Stimulated activated CD4-positive, alpha-beta T cell treated with anti-CD3 and anti-CD28 coated beads, Interleukin-15, amount 100 ng/mL, for 48 hours (primary cell): ENCODE measurements at regions not wholly inside any gene's neighbourhood (a gene's known extent, or its start where the extent isn't known, plus 50 kb on each side); places are given as distances from the start of the nearest gene placed in this dataset.
"Not testable (repeated sequence)": the region's sequence is repeated elsewhere in the genome, so short reads cannot be mapped to it uniquely, and the experiment has no call there.

Source experiments
- DNase-seq, 2 donors: peaks; one replicate each; pipeline ENCODE4 v3.0.0-alpha.2; 2020; ENCODE audit warnings: low read depth in 2 of 2

DNA sequence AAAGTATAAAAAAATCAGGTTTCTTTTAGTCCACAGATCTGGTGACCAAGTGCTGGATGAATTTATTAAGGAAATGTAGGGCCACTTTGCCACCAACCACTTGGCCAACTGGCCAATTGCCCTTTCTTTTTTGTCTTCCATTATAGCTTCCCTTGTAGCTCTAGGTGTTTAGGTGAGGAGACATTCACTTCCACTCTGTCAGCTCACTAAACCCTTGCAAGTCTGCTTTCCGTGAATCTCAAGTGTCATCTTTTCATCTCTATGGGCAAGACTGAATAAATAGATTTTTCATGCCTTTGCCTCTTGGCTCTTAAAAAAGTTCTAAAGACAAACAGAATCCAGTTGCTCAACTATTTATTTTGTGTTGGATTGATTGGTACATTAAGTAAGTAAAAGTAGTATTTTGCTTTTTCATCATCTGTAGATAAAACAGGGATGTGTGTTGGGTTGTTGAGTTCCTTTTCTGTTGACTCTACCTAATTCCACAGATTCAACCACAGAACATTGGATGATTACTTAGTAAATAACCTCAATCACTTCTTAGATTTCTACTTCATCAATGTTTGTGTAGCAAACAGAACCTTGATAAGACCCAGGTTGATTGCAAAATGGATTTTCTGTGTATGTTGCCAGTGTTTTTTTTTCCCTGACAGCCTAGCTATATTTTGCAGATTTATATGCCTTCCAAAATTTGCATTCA is 68.1 kb upstream of the GRXCR1 start:
- DNase-seq = no peak

DNA sequence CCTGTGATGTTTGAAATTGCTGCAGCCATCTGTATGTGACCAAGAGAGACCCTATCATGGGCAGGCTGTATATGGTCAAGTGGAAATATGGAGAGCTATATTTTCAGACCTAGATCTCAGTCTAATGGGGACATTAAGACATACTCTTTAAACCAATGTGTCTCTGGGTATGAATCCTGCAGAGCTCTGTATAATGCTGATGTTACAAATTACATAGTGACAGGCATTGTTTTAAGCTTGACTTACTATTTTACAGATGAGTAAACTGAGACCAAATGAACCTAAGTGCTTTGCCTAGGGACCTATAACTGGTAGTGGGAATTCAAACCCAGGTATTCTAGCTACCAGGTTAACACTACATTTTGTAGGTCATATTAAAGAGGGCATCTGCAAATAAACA is 71.3 kb upstream of the GRXCR1 start:
- DNase-seq = no peak

DNA sequence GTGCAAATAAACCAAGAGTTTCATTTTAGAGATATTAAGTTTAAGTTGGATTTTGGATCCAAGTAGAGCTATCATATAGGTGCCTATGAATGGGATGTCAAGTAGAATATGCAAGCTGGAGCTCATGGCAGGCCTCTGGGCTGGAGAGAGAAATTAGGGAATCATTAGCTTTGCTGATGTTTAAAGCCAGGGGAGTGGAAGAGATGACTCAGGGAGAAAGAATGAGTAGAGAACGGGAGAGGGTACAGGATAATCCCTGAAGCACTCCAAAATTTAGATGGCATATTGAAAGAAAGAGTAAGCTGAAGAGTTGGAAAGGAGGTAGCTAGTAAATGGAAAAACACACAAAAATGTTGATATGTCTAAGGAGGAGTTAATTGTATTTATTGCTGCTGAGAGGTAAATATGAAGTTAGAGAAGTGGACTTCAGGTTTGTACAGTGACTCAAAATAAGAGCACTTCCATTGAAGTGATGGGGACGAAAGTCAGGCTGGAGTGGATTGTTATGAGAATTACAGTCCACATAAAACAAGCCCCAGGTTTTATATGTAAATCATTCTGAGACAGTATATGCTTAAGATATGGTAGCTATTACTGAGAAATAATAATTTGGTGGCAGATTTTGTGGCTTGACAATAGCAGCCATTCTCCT is 72.5 kb upstream of the GRXCR1 start:
- DNase-seq = no peak

DNA sequence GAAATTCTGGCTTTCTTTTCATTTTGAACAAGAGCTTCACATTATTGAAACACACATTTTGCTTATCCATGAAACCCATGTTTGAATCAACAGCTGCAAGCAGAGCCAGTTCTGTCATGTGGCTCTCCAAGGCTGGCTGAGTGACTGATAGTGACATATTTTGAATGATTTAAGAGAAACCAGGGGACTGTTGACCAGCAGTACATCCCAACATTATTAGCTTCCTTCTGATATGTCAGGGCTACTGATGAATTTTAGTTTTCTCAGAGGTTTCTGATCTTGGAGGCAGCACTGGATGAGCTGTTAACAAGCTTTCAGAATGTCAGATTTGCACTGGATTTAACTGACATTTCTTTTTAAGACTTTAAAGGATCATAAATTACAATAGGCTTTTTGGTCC is 74.6 kb upstream of the GRXCR1 start:
- DNase-seq = no peak

DNA sequence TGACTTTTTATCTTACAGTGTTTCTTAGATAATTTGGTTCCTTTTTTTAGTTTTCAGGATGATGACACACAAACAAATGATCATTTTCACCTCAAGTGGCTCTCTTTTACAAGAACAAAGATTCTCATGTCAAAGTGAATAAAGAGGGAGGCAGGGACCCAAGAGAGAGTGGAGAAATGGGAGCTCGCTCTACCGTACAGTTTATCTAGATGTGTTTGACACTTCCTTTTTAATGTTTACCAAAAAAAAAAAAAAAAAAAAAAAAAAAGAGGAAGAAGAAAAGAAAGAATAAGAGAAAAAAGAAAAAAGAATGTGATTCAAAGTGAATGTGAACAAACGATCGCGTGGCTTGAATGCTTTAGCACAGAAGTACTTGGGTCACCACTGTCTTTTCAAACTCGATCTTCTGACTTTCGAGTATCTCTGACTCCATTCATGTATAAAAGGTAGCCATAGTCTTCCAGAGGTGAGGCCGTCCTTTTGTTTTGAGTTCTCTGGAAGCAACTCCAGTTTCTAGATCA is 75.6 kb upstream of the GRXCR1 start:
- DNase-seq = no peak

DNA sequence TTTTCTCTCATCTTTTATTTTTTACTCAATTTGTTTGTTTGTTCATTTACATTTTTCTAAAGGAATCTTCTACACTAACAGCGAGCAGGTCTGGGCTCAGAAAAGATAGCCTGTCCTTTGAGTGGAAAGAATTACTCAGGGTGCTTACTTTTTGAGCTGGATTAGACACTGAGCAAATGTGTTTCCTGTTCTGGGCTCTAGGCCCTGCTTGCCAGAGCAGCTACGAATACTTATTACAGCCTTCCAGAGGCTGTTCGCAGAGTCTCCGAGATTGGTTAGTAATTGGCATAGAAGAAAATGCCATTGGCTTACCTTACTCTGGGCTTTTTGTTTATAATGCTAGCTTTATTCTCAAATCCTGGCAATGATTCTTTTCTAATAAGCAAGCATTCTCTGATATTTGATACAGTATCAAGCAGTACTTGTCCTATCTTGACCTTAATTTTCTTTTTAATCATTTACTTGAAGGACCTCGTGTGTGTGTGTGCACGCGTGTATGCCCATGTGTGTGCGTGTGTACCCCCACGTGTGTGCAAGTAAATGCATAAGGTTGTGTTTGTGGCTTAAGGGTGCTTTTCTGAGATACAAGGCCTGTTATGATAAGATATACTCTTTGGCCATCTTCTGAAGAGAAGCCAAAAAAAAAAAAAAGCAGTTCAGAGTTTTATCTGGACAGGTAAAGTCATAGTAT is 76.2 kb upstream of the GRXCR1 start:
- no peak for DNase-seq

DNA sequence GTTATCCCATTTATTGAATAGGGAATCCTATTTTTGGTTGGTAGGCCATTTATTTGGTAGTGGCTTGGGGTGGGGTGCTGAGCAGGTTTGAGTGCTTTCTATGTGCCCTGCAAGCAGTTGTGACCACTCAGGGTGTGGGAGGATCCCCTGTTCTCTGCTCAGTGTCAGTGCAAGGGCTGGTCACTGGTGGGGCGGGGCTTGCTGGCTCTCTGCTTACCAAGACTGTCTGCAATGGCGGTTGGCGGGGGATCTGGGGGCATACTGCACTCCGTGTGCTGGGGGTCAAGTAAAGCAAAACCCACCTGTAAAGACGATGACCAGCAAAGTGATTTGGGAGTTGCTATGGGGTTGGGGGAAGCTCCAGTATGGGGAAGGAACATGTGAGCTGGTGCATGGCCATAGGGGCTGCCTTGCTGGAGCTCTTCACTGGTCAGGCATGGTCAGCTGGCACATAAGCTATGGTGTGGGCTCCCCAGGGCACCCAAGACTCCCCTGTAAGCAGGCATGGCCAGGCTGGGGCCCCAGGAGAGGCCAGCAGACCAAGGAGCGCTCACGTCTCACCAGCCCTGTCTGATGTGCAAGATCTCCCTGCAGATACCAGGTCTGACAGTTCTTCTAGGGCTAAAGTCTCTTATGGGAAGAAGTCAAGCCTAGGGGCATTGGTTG is 83.0 kb upstream of the GRXCR1 start:
- DNase-seq = no peak

DNA sequence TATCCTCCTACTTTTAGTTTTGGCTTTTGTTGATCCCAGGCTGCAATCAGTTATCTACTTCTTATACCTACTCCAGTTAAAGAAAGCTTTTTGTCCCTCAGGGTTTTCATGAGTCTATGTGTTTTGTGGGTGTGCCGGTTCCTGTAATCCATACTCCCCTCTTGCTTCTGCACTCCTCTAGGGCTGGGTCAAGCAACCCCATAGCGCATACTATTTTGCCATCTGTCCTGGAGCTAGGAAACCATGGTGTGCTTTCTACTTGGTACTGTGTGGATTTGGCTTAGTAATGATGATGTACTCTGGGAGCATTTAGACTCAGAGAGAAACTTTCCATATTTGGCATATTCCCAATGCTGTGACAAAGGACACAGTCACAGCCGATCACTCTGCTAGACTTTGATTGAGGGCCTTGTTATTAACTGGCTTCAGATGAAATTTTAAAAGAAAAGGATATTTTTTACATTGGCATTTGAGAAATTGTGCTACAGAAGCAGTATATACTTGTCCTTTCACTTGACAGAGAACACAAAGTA is 86.1 kb upstream of the GRXCR1 start:
- DNase-seq = no peak

DNA sequence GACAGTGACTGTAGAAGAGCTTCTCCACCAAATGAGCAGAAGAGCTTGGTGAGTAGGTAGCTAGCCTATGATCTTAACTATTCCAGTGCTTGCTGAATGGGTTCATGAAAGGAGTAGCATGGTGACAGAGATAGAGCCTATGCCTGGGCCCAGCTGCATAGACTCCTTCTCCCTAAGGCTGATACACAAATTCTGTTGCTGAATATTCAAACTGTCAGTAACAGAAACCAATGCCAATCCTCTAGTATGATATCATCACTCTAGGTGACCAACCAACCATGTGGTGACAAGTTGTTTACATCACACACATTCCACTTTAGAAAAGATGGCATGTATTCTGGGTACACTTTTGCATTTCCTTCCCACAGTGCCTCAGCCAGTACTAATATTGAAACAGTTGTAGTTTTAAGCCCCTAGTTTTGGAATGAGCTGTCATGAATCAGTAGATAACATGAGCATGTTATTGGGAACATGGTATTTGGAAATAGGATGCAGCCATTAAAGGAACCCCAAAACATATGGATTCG is 103.4 kb upstream of the GRXCR1 start:
- no peak for DNase-seq

DNA sequence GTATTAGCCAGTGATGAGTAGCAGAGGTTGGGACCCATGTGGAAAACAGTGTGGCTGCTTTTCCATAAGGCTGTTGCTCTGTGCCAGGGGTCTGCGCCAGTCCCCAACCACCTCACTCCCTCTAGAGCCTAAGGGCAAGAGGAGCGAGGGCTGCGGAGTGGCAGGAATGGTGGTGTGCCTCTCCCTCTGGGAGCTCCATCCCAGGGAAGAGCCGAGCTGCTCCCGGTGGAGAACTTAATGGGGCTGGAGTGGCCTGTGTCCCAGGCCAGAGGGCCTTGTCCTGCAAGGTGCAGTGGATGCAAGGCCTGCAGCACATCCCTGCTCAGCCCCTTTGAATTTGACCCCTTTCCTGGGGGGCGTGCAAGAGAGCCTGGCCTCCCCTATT is 105.4 kb upstream of the GRXCR1 start:
- no peak for DNase-seq

DNA sequence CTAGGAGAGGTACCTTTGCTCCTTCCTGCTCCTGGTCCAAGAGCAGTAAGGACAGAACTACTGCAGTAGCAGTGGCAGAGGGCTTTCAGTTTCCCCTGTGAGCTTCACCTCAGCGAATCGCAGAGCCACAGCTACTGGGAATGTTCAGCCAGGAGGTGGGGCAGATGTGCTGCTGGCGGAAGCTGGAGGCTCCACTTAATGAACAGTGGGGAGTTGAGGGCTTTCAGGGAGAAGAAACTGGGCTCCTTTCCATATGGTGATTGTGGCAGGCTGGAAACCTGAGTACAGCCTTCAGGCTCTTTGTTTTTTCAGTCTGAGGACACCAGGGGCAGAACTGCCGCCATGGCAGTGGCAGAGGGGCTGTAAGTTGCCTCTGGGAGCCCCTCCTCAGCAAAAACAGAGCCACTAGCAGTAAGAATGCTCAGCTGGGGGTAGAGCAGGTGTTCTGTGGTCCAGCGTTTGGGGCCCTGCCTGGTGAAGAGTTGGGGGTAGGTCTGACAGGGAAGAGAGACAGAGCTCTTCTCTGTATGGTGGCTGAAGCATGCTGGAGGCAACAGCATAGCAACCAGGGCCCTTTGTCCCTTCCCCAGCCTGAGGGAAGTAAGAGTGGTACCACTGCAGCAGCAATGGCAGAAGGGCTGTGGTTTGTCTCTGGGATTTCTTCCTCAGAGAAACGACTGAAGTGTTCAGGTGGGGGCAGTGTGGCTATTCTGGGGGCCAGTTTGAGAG is 106.0 kb upstream of the GRXCR1 start:
- DNase-seq = no peak

DNA sequence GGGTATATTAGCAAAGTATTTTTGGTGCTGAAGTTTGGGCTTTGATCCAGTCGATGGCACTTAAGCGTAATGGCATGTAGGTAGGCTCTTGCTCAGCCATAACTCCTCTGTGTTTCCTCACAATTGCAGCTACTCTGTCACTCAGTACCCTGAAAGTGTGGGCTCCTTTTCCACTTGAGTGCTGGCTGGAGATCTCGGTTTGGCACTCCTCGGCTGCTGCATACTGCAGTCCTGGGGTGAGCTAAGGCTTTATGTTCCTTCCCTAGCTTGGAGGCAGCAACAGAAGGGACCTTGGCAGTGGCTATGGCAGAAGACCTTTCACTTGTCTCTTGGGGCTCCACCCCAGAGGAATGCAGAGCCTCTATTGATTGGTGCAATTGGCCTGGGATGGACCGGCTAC is 106.7 kb upstream of the GRXCR1 start:
- DNase-seq = no peak

DNA sequence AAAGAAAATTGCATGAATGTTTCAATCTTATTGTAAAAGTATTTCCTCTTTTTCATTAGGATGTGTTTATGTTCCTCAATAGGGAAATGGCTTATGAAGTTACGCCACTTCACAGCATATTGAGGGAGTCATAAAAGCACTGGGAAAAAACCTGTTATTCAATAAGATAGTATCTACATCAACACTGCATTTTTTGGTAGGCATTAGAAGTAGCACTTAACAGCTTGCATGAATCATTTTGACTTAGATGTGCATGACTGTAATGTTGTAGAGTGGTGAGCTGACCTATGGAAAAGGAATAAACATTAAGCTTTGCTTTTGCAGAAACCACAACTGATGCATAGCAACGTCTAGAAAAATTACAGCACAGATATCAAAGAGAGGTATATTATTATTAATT is 111.2 kb upstream of the GRXCR1 start:
- no peak for DNase-seq

DNA sequence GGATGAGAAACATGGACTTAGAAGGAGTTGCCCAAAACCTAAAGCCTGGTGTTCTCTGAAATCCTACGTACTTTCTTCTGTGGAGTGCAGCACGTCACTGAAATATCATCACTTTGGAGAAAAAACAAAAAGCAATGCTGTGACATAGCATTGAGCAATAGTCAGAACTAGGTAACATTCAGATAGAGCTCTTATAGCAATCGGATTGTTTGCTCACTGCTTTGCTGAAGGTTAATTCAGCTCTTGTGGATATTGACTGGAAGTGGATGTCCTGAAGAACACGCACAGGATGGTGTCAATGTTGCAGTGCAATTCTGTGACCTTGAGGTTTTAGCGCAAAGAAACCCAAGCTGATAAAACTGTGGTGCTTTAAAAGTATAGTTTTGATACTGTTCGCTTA is 114.2 kb upstream of the GRXCR1 start:
- DNase-seq = no peak

DNA sequence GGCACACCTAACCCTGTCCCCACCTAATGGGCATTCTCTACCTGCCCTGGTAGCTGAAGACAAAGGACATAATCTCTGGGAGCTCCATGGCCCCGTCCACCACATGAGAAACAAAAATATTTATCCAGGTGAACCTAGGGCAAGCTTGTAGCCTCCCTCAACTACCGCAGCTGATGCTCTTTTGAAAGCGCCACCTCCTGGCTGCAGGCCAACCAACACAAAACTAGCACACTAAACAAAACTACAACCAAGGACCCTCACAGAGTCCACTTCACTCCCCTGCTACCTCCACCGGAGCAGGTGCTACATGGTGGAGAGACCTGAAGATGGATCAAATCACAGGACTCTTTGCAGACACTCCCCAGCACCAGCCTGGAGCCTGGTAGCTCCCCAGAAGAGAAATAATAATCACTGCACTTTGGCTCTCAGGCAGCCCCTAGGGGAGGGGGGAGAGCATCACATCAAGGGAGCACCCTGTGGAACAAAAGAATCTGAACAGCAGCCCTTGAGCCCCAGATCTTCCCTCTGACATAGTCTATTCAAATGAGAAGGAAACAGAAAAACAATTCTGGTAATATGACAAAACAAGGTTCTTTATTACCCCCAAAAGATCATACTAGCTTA is 111.3 kb upstream of the ATP8A1 start:
- DNase-seq = peak in 1 of 2 donors; percentile 7

DNA sequence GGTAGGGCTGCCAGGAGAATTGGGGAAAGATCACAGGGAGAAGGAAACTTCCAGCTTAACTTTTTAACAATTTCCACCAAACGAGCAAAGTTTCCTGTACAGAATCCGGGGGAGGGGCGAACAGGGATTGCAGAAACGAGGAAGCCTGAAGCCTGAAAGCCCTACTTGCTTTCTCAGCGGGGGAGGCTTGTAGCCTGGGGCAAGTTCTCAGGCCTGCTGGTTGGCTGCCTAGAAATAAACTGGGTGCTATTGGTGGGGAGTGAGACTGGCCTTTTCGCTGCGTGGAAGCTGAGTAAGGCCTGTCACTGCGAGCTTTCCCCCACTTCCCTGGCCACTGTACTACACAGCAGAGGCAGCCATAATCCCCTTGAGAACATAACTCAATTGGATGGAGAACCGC is 110.8 kb upstream of the ATP8A1 start:
- DNase-seq = no peak

DNA sequence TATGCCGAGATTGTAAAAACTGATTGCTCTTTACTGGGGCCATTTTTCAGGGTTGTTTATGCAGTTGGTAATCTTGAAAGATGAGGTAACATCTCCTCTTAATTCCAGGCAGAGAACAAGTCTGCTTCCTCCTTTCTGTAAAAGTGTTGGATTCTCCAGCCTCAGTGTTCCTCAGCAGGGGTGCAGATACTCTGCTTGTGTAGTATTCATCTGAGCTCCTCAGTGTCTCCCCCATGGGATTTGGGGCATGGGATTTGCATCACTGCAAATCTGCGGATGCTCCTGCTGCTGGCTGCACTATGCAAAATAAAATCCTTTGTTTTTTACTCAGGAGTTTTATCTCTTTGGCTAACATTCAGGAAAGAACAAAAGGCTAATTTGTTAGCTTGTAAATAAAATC is 104.9 kb upstream of the ATP8A1 start:
- no peak for DNase-seq

DNA sequence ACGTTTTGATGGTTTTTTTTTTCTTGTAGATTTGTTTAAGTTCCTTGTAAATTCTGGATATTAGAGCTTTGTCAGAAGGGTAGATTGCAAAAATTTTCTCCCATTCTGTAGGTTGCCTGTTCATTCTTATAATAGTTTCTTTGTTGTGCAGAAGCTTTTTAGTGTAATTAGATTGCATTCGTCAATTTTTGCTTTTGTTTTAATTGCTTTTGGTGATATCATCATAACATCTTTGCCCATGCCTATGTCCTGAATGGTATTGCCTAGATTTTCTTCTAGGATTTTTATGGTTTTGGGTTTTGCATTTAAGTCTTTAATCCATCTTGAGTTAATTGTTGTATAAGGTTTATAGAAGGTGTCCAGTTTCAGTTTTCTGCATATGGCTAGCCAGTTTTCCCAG is 98.1 kb upstream of the ATP8A1 start:
- DNase-seq = not testable (repeated sequence)

DNA sequence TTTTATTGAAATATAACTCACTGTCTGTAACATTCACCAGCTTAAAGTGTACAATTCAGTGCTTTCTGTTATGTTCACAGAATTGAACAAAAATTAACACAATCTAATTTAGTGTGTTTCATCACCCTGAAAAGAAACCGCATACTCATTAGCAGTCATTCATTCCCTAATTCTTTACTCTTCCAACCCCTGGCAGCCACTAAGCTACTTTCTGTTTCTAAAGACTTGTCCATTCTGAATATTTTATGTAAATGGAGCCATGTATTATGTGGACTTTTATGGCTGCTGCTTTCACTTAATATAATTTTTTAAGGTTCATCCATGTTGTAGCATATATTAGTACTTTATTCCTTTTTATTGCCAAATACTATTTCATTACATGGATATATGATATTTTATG is 94.7 kb upstream of the ATP8A1 start:
- no peak for DNase-seq

DNA sequence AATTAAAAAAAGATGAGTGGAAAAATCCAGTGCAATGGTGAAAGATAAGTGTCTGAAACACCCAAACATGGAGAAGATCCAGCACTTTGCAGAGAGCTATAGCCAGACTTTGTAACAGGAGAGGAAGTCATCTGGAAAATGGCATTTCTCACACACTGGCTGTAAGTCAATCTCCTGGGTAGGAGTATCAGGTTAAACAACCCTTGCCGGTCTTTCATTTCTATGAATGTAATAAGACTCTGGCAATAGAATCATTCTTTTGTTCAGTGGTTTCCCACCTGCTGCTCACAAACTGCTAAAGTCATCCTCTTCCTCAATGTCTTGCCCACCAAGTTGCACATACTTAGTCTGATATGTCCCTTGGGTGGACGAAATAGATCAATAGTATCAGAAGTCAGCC is 94.0 kb upstream of the ATP8A1 start:
- no peak for DNase-seq

DNA sequence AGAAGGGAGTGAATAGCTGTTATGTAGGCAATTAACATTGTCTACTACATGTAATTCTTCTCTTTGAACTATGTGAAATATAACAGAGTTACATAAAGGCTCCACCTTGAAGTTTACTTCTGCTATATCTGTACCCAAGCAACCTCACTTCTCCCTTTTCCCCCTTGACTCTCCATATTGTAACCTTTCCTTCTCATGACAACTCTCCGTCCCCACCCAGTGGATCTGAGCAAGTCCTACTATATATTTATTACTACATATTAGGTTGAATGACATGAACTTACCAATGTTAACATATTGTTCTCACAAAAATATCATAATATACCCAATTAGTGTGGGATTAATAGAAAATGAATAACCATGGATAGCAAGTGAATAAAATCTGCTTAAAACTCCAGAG is 93.2 kb upstream of the ATP8A1 start:
- no peak for DNase-seq
